Activated CD4-positive, alpha-beta memory T cell treated with anti-CD3 and anti-CD28 coated beads for 36 hours (primary cell): ENCODE measurements at regions not wholly inside any gene's neighbourhood (a gene's known extent, or its start where the extent isn't known, plus 50 kb on each side); places are given as distances from the start of the nearest gene placed in this dataset.

Experiments
- CTCF ChIA-PET: fragments of 350-600 bp; sonication (Branson Sonifier 250); formaldehyde crosslinking; loops from one replicate; lab custom pipeline; 2021; ENCODE audit warnings: antibody characterized with exemption, inconsistent platforms; lab: Charles Lee
- POLR2A ChIA-PET: fragments of 350-600 bp; sonication (Branson Sonifier 250); formaldehyde crosslinking; loops from one replicate; lab custom pipeline; 2021; ENCODE audit warnings: antibody characterized with exemption; lab: Charles Lee
- DNase-seq: peaks from one replicate; pipeline ENCODE4 v3.0.0-alpha.2; 2020
- H3K27ac Mint-ChIP-seq: one replicate; pipeline ENCODE4 v1.8.0; 2021; ENCODE audit warnings: mixed read lengths
- H3K27me3 Mint-ChIP-seq: one replicate; pipeline ENCODE4 v1.8.0; 2021; ENCODE audit warnings: mixed read lengths
- H3K36me3 Mint-ChIP-seq: one replicate; pipeline ENCODE4 v1.8.0; 2021; ENCODE audit warnings: mixed read lengths
- H3K4me1 Mint-ChIP-seq: one replicate; pipeline ENCODE4 v1.8.0; 2021; ENCODE audit warnings: low read depth, mixed read lengths
- H3K4me3 Mint-ChIP-seq: one replicate; pipeline ENCODE4 v1.8.0; 2021; ENCODE audit warnings: mild to moderate bottlenecking, mixed read lengths
- H3K9me3 Mint-ChIP-seq: one replicate; pipeline ENCODE4 v1.8.0; 2021; ENCODE audit warnings: mixed read lengths
- intact Hi-C: fragments of 100-400 bp; cut with micrococcal nuclease; formaldehyde crosslinking; loops from one replicate; pipeline ENCODE4 v1.15.1; 2023

DNA sequence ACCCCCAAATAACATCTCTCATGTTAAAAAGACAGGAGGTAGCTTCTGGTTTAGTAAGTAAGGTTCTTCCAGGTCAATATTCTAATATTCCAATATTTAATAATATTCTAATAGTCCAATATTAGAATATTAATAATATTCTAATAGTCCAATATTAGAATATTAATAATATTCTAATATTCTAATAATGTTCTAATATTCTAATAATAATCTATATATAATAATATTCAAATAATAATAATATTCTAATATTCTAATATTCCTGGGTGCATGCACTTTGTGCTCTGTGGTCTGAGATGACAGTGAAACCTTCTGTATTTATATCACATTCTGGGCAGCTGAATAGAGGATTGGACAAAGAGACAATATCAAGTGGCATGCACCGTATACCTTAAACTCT is 96.1 kb downstream of the PCDH10 start:
- Mint-ChIP-seq H3K36me3 (no peaks in the 10 kb centered on the region), H3K27me3 (no peaks in the 10 kb centered on the region), H3K9me3 (peaks cover 7% of the 10 kb centered on the region), H3K4me3 (no peak overlapping the region), H3K4me1 (no peaks in the 10 kb centered on the region), H3K27ac (no peak overlapping the region)
- no peak for DNase-seq
- ChIA-PET CTCF (no interaction called here), POLR2A (no interaction called here)
- intact Hi-C loops = no loop called here
